ENCODE measurements at regions not wholly inside any gene's neighbourhood (a gene's known extent, or its start where the extent isn't known, plus 50 kb on each side); places are given as distances from the start of the nearest gene placed in this dataset.

GRCh38 chr20:22460803-22461202 is 123.6 kb downstream of the FOXA2 start:
- Histone ChIP-seq H3K4me1 (no peaks in the 10 kb centered on the region), H3K27me3 (peaks cover 0 to 3% (median 0%) of the 10 kb centered on the region in 3 donors), H3K27ac (no peak overlapping the region), H3K36me3 (no peaks in the 10 kb centered on the region), H3K9me3 (no peaks in the 10 kb centered on the region), H3K4me3 (no peak overlapping the region)
- 79 to 94% methylated on average over 2 of the region's 2 CpGs for WGBS, 2 donors
- no peak for DNase-seq
- TF ChIP-seq, protein P1, sequence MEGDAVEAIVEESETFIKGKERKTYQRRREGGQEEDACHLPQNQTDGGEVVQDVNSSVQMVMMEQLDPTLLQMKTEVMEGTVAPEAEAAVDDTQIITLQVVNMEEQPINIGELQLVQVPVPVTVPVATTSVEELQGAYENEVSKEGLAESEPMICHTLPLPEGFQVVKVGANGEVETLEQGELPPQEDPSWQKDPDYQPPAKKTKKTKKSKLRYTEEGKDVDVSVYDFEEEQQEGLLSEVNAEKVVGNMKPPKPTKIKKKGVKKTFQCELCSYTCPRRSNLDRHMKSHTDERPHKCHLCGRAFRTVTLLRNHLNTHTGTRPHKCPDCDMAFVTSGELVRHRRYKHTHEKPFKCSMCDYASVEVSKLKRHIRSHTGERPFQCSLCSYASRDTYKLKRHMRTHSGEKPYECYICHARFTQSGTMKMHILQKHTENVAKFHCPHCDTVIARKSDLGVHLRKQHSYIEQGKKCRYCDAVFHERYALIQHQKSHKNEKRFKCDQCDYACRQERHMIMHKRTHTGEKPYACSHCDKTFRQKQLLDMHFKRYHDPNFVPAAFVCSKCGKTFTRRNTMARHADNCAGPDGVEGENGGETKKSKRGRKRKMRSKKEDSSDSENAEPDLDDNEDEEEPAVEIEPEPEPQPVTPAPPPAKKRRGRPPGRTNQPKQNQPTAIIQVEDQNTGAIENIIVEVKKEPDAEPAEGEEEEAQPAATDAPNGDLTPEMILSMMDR (IDR thresholded peaks at IDR 0.05) = no peak
- TF ChIP-seq POLR2AphosphoS5 (IDR thresholded peaks at IDR 0.05) (no peak), EP300 (IDR thresholded peaks at IDR 0.05) (no peak), POLR2A (IDR thresholded peaks at IDR 0.05) (no peak)
- intact Hi-C loops (cut with DNase I) = no loop called here

GRCh38 chr20:22460231-22460630 is 124.1 kb downstream of the FOXA2 start:
- Histone ChIP-seq H3K27me3 (peaks cover 0 to 9% (median 0%) of the 10 kb centered on the region in 3 donors), H3K36me3 (no peaks in the 10 kb centered on the region), H3K4me1 (no peaks in the 10 kb centered on the region), H3K9me3 (no peaks in the 10 kb centered on the region), H3K4me3 (no peak overlapping the region), H3K27ac (no peak overlapping the region)
- DNase-seq = no peak
- TF ChIP-seq, protein P1 (IDR thresholded peaks at IDR 0.05) = no peak
- TF ChIP-seq EP300 (IDR thresholded peaks at IDR 0.05) = no peak
- no peak for TF ChIP-seq POLR2A (IDR thresholded peaks at IDR 0.05)
- no peak for TF ChIP-seq POLR2AphosphoS5 (IDR thresholded peaks at IDR 0.05)
- WGBS, 2 donors = 94 to 98% methylated on average over 1 of the region's 1 CpG
- intact Hi-C loops (cut with DNase I) = no loop called here

GRCh38 chr20:22459754-22460153 is 124.6 kb downstream of the FOXA2 start:
- Histone ChIP-seq H3K4me1 (no peaks in the 10 kb centered on the region), H3K27ac (no peak overlapping the region), H3K36me3 (no peaks in the 10 kb centered on the region), H3K4me3 (no peak overlapping the region), H3K27me3 (peaks cover 0 to 11% (median 0%) of the 10 kb centered on the region in 3 donors), H3K9me3 (no peaks in the 10 kb centered on the region)
- intact Hi-C loops (cut with DNase I) = no loop called here
- TF ChIP-seq POLR2AphosphoS5 (IDR thresholded peaks at IDR 0.05) (no peak), EP300 (IDR thresholded peaks at IDR 0.05) (no peak), POLR2A (IDR thresholded peaks at IDR 0.05) (no peak)
- TF ChIP-seq, protein P1 (IDR thresholded peaks at IDR 0.05) = no peak
- no peak for DNase-seq

DNA sequence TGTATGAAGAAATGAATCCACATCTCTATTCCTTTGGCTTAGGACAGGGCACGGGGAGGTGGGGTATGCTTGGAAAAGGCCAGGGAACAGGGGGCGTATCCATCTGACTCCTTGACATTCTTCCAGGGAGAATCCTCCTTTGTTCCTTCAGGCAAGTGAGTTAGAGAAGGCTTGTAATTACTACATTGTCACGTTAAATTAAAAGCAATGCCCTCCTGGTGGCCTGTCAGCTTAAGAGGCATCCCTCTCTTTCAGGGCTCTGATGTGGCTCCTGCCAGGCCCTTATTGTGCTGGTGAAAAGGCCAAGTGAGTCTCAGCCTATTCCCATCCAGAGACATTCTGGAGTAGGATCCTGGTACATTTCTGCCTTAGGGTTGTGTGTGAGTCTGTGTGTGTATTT is 128.3 kb downstream of the FOXA2 start:
- Histone ChIP-seq H3K36me3 (no peaks in the 10 kb centered on the region), H3K27ac (no peak overlapping the region), H3K4me1 (no peaks in the 10 kb centered on the region), H3K9me3 (no peaks in the 10 kb centered on the region), H3K27me3 (peaks cover 0 to 11% (median 0%) of the 10 kb centered on the region in 3 donors), H3K4me3 (no peak overlapping the region)
- no peak for DNase-seq
- intact Hi-C loops (cut with DNase I) = no loop called here
- TF ChIP-seq EP300 (IDR thresholded peaks at IDR 0.05) (no peak), POLR2A (IDR thresholded peaks at IDR 0.05) (no peak), POLR2AphosphoS5 (IDR thresholded peaks at IDR 0.05) (no peak)
- TF ChIP-seq, protein P1 (IDR thresholded peaks at IDR 0.05) = no peak
- 81 to 93% methylated on average over 3 of the region's 3 CpGs for WGBS, 2 donors

- no peak overlapping the region for H3K27ac ChIP-seq
- no peaks in the 10 kb centered on the region for H3K9me3 ChIP-seq
- TF ChIP-seq, protein P1 (IDR thresholded peaks at IDR 0.05) = no peak
- TF ChIP-seq POLR2A (IDR thresholded peaks at IDR 0.05) (no peak), POLR2AphosphoS5 (IDR thresholded peaks at IDR 0.05) (no peak), EP300 (IDR thresholded peaks at IDR 0.05) (no peak)
- no peaks in the 10 kb centered on the region for H3K4me1 ChIP-seq
- peaks cover 0 to 11% (median 0%) of the 10 kb centered on the region in 3 donors for H3K27me3 ChIP-seq
- H3K36me3 ChIP-seq = no peaks in the 10 kb centered on the region
- intact Hi-C loops (cut with DNase I) = no loop called here
- H3K4me3 ChIP-seq = no peak overlapping the region
- 89 to 91% methylated on average over 6 of the region's 6 CpGs for WGBS, 2 donors
- no peak for DNase-seq
These were observed 129.1 kb downstream of the FOXA2 start for GRCh38 chr20:22455259-22455658.

Measured in sigmoid colon (tissue), 6 donors.